ENCODE measurements at regions not wholly inside any gene's neighbourhood (a gene's known extent, or its start where the extent isn't known, plus 50 kb on each side); places are given as distances from the start of the nearest gene placed in this dataset.

DNA sequence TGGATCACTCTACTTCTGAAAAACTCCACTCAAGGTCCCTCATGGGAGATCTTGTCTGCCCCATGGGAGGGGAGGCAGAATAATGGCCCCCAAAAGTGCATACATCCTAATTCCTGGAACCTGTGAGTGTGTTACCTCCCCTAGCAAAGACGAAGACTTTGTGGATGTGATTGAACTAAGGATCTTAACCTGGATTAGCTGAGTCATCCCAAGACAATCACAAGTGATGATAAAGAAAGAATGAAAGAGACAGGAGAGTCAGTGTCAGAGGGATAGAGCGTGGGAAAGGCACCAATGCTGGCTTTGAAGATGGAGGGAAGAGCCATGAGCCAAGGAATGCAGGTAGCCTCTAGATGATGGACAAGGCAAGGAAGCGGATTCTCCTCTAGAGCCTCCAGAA, 374.7 kb upstream of the DYNLRB2 start:
- TF ChIP-seq, protein P1, sequence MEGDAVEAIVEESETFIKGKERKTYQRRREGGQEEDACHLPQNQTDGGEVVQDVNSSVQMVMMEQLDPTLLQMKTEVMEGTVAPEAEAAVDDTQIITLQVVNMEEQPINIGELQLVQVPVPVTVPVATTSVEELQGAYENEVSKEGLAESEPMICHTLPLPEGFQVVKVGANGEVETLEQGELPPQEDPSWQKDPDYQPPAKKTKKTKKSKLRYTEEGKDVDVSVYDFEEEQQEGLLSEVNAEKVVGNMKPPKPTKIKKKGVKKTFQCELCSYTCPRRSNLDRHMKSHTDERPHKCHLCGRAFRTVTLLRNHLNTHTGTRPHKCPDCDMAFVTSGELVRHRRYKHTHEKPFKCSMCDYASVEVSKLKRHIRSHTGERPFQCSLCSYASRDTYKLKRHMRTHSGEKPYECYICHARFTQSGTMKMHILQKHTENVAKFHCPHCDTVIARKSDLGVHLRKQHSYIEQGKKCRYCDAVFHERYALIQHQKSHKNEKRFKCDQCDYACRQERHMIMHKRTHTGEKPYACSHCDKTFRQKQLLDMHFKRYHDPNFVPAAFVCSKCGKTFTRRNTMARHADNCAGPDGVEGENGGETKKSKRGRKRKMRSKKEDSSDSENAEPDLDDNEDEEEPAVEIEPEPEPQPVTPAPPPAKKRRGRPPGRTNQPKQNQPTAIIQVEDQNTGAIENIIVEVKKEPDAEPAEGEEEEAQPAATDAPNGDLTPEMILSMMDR (conservative IDR thresholded peaks at IDR 0.05; ENCODE audit: low read depth, low read length), result no peak
- no peak for TF ChIP-seq EZH2phosphoT487 (IDR thresholded peaks at IDR 0.05; ENCODE audit: borderline replicate concordance, low read length)

All from PC-3 (cell line).